ENCODE measurements at regions not wholly inside any gene's neighbourhood (a gene's known extent, or its start where the extent isn't known, plus 50 kb on each side); places are given as distances from the start of the nearest gene placed in this dataset.
A peak's percentile ranks its signal among the peaks of the same experiment; 100 is the strongest.
"Not testable (repeated sequence)": the region's sequence is repeated elsewhere in the genome, so short reads cannot be mapped to it uniquely, and the experiment has no call there.

DNA sequence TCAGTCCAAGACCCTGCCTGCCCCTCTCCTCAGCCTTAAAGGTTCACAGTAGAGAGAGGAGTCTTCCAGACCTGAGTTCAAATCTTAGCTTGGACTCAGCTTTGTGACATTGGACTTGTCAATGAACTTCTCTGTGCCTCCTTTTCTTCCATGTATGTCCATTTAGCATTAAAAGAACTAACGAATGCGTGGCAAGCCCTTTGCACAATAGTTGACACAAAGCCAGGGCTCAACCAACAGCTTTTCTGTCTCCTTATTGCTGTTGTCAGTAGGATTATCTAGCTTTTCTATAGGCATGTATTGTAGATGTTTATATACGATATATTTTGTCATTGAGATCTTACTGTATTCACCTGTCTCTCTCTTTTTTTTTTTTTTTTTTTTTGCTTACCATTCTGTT, 450.8 kb downstream of the PTPRU start:
- DNase-seq = no peak
- H3K27me3 ChIP-seq (ENCODE audit: control insufficient read depth, insufficient read depth, low read length) = no peaks in the 10 kb centered on the region; the same call in none of the 2 replicates
- H3K4me3 ChIP-seq (ENCODE audit: insufficient read depth, low read depth, low read length) = no peak overlapping the region
- no peaks in the 10 kb centered on the region for H3K36me3 ChIP-seq (replicated peaks; ENCODE audit: control insufficient read depth, insufficient read depth, low read length)

DNA sequence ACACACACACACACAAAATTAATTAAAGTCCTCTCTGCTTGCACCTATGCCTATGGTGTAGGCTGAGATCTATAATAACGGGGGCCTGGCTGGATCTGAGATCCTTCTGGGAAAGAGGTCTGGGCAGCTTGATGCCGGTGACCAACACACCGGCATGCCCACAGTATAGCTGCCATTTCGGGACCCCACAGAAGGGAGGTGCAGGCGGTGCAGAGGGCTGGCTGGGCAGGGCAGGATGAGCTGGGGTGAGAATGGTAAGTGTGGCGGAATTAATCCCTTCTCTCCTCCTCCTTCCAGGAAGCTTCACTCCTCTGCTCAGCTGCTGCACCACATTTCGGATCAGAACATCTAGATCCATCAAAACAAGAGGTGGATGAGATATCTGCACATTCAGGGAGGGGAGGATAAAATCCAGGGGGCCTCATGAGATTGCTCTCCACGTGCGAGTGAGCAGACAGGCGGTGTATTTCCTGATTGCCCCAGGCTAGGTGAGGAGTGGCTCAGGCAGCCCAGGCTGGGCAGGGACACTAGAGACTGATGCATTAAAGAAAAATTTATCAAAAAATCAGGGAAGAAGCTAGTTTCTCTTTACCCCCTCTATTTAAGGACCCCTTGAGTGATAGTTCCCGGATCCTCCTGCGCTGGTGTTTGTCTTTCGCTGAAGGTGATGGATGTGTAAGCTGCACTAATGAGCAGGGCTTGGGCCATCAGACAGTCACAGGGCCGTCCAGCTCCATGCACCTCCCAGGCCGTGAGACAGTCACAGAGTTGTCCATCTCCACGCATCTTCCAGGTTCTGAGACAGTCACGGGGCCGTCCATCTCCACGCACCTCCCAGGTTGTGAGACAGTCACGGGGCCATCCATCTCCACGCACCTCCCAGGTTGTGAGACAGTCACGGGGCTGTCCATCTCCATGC, 449.9 kb downstream of the PTPRU start:
- no peaks in the 10 kb centered on the region; the same call in none of the 2 replicates for H3K27me3 ChIP-seq (ENCODE audit: control insufficient read depth, insufficient read depth, low read length)
- no peak overlapping the region for H3K4me3 ChIP-seq (ENCODE audit: insufficient read depth, low read depth, low read length)
- no peak for DNase-seq
- no peaks in the 10 kb centered on the region for H3K36me3 ChIP-seq (replicated peaks; ENCODE audit: control insufficient read depth, insufficient read depth, low read length)

DNA sequence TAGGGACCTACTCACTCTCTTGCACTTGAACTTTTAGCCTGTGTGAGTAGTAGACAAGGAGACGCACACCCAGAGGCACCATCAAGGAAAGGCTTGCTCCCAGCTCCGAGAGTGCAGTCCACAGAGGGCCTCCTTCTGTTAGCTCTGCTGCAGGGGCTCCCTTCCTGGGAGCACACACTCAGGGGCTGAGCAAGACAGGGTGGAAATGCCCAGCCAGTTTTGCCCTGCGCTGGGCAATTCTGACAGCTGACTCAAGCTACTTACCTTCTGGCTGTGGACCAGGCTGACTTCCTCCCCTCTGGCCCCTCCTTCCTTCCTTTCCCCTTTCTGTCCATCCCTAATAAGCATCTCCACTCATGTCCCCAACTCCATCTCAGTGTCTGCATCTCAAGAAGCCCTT, 449.1 kb downstream of the PTPRU start:
- Histone ChIP-seq H3K36me3 (replicated peaks; ENCODE audit: control insufficient read depth, insufficient read depth, low read length) (no peaks in the 10 kb centered on the region), H3K4me3 (ENCODE audit: insufficient read depth, low read depth, low read length) (no peak overlapping the region), H3K27me3 (ENCODE audit: control insufficient read depth, insufficient read depth, low read length) (no peaks in the 10 kb centered on the region)
- no peak for DNase-seq

DNA sequence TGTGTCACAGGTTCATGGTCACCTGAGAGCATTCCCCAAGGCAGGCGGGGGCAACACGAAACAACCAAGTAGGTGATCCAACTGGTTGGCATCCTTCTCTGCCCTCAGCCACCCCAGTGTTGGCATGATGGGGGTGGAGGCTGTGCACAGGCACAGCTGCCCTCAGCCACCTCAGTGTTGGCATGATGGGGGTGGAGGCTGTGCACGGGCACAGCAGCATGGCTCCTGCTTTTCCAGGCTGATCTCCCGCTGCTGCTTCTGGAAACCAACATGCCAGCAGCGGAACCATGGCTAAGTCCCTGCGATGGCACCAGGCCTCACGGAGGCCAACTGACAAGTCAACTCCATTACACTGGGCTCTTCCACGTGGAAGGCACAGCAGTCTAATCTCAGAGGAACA, 447.8 kb downstream of the PTPRU start:
- DNase-seq = peak; percentile 4
- Histone ChIP-seq H3K4me3 (ENCODE audit: insufficient read depth, low read depth, low read length) (no peak overlapping the region), H3K36me3 (replicated peaks; ENCODE audit: control insufficient read depth, insufficient read depth, low read length) (no peaks in the 10 kb centered on the region), H3K27me3 (ENCODE audit: control insufficient read depth, insufficient read depth, low read length) (no peaks in the 10 kb centered on the region)

DNA sequence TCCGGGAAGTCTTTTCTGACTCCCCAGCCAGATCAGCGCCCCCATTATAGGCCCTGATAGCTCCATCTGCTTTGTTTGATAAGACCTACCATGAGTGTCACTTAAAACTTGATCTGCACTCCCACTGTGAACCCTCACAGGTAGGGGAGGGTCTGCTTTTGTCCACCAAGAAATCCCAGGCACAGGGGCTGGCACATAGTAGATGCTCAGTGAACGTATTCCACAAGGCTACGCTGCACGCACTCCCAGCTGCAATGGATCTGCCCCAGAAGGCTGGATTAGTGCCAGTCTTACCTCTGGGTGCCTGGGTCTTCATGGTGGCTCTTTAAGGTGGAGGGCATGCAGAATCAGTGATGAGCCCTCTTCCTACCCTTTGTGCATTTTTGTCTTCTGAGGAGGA, 447.1 kb downstream of the PTPRU start:
- Histone ChIP-seq H3K36me3 (replicated peaks; ENCODE audit: control insufficient read depth, insufficient read depth, low read length) (no peaks in the 10 kb centered on the region), H3K4me3 (ENCODE audit: insufficient read depth, low read depth, low read length) (no peak overlapping the region), H3K27me3 (ENCODE audit: control insufficient read depth, insufficient read depth, low read length) (no peaks in the 10 kb centered on the region)
- DNase-seq = peak; percentile 34

DNA sequence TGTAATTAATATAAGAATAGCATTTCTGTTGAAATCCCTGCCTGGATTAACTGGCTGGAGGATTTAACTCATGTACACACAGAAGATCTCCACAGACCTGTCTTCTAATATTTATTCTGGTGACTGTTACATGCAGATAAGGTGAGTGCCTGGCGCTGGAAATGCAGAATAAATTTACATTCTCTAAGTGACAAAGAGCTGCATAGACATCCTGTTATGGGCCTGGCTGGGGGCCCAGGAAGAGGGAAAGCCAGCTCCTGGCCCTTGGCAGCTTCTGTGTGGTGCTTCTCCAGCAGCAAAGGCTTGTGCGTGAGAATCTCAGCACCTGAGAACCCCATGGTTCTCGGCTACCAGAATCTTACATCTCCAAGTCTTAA, 446.6 kb downstream of the PTPRU start:
- Histone ChIP-seq H3K27me3 (ENCODE audit: control insufficient read depth, insufficient read depth, low read length) (no peaks in the 10 kb centered on the region), H3K36me3 (replicated peaks; ENCODE audit: control insufficient read depth, insufficient read depth, low read length) (no peaks in the 10 kb centered on the region), H3K4me3 (ENCODE audit: insufficient read depth, low read depth, low read length) (no peak overlapping the region)
- DNase-seq = peak; percentile 59

DNA sequence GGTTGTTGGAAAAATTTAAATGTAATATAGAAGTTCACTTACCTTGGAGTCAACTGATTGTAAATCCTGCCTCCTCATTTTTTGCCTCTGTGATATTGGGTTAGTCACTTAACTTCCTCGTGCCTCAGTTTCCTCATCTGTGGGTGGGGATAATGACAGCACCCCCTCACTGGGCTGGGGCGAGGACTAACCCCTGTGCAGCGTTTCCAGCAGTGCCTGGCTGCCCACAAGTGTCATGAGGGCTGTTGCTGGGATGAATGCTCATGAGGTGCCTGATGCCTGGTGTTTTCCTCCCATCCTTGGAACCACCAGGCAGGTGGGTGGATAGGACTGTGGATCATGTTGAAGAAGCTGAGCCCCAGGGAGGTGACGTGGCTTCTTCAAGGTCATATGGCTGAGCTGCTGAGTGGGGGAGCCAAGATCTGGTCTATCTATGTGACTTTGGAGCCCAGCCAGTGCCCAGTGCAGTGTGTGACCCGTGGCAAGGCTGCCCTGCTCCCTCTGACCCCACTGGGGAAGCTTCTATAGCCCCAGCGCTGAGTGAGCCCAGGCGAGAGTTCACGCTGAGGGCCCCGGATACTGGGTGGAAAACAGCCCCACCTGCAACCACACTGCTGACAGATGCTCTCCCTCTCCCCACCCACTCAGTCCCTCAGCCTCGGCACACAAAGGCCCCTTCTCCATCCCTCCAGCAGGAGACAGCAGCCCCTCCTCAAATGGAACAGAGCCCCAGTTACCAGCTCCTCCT, 446.0 kb downstream of the PTPRU start:
- H3K4me3 ChIP-seq (ENCODE audit: insufficient read depth, low read depth, low read length) = no peak overlapping the region
- no peaks in the 10 kb centered on the region for H3K27me3 ChIP-seq (ENCODE audit: control insufficient read depth, insufficient read depth, low read length)
- H3K36me3 ChIP-seq (replicated peaks; ENCODE audit: control insufficient read depth, insufficient read depth, low read length) = no peaks in the 10 kb centered on the region
- DNase-seq = peak; percentile 59

DNA sequence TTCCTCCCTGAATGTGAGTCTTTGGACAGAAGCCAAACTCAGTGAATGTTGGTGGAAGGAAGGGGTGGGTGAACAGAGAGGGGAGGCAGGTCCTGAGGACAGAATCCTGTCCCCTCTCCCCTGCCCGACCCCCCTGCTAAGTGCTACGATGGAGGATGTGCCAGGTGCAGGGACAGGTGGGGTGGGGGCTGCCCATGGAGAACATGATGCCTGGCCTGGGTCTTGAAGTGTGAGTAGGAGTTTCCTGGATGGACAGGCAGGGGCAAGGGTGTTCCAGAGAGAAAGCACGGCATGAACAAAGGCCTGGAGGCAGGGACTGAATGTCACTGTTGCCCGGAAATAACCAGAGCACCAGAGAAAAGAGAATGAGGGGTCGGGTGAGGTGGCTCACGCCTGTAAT, 445.1 kb downstream of the PTPRU start:
- H3K36me3 ChIP-seq (replicated peaks; ENCODE audit: control insufficient read depth, insufficient read depth, low read length); H3K27me3 ChIP-seq (ENCODE audit: control insufficient read depth, insufficient read depth, low read length); H3K4me3 ChIP-seq (ENCODE audit: insufficient read depth, low read depth, low read length): not testable (repeated sequence)
- DNase-seq = peak; percentile 5

DNA sequence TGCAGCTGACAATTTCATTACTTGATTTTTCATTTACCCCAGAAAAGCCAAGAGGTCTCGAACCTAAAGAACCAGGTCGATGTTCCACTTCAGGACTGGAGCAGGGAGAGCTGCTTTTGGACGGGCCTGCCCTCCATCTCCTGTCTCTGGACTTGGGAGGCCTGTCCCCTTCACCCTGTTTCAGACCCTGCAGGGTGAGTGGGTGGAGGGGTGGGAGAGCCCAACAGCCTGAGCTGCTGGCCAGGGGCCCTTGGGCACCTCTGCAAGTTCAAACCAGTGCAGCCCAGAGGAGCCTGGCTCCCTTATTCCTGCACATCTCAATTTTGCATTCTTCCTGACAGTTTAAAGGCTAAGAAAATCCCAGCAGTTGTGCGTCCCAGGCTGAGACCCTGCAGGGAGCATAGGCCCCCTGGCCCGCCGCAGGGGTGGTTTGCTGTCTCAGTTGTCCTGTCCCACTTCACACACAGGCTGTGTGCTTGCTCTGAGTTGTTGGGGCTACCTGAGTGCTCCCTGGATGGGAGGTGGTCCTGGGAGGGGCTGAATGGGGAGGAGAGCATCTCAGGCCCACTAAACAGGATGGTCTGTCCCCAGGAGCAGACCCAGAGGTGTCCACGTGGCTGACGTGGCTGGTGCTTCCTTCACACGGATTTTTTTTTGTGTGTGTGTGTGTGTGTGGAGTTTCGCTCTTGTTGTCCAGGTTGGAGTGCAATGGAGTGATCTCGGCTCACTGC, 443.7 kb downstream of the PTPRU start:
- Histone ChIP-seq H3K36me3 (replicated peaks; ENCODE audit: control insufficient read depth, insufficient read depth, low read length) (no peaks in the 10 kb centered on the region), H3K4me3 (ENCODE audit: insufficient read depth, low read depth, low read length) (no peak overlapping the region), H3K27me3 (ENCODE audit: control insufficient read depth, insufficient read depth, low read length) (no peaks in the 10 kb centered on the region)
- peak; percentile 22 for DNase-seq

DNA sequence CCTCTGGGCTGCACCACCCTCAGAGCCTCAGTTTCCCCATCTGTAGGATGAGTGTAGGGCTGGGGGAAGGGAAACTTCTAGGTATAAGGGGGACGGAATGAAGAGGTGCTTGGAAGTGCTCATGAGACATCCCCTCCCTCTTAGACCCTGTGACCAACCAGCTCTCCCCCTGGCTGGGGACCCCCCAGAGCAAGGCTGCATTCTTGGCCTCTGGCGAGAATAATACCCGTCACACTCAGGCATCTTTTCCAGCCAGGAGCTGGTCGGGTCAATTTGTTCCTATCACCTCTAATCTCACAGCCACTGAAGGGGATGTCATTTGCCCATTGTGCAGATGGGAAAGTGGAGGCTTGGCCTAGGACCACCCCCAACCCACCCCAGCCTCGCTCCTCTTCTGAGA, 443.0 kb downstream of the PTPRU start:
- peak; percentile 15 for DNase-seq
- Histone ChIP-seq H3K36me3 (replicated peaks; ENCODE audit: control insufficient read depth, insufficient read depth, low read length) (no peaks in the 10 kb centered on the region), H3K4me3 (ENCODE audit: insufficient read depth, low read depth, low read length) (no peak overlapping the region), H3K27me3 (ENCODE audit: control insufficient read depth, insufficient read depth, low read length) (no peaks in the 10 kb centered on the region)

DNA sequence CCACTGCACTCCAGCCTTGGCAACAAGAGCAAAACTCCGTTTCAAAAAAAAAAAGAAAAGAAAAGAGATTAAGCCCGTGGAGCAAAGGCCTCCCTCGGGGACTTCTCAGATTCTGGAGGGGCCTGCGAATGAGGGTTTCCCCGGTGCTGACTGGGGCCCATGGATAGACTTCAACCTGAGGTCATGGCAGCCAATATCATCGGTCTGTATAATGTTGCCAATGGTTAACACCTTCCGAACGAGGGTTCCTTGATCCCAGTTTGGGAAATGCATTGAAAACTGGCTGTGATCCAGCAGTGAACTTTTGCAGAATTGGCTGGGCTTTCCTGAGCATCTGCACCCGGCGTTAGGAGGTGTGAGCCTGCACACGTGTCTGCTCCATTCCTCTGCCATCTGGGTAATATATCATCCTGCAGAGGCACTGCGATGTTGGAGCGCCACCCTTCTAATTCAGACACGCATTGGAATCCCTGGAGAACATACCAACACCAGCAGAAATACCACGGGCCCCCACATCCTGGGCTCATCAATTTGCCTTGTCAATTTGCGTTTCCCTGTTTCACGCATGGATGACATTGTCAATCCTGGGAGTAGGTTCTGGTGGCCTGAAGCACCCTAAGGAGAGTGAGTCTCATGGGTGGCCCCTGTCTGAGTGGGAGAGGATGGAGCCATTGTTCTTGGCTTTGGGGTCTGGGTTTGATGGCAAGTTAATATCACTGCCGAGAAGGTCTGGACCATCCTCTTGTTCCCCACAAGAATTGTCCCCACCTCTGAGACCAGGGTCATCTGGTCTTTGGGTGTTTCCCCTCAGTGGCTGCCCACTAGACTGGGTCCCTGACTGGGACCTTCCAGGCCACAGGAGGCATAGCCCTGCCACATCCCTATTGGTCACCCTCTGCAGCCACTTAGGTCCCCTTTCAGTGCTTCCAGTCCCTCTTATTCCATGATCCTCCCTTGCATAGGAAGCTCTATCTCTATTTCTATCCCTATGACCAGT, 441.0 kb downstream of the PTPRU start:
- no peak overlapping the region for H3K4me3 ChIP-seq (ENCODE audit: insufficient read depth, low read depth, low read length)
- peak; percentile 12 for DNase-seq
- no peaks in the 10 kb centered on the region for H3K27me3 ChIP-seq (ENCODE audit: control insufficient read depth, insufficient read depth, low read length)
- H3K36me3 ChIP-seq (replicated peaks; ENCODE audit: control insufficient read depth, insufficient read depth, low read length) = no peaks in the 10 kb centered on the region

DNA sequence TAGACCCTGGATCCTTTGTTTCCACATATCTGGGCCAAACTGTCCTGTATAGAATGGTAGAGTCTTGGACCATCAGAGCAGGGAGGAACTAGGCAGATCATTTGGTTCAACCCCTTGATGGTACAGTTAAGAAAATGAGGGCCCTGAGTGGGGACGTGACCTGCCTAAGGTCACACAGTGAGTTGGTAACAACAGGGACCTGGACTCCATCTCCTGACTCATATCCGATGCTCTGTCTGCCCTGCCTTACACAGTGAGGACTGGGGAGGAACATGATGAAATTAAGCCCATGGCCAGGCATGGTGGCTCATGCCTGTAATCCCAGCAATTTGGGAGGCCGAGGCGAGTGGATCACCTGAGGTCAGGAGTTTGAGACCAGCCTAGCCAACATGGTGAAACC, 440.2 kb downstream of the PTPRU start:
- no peaks in the 10 kb centered on the region for H3K36me3 ChIP-seq (replicated peaks; ENCODE audit: control insufficient read depth, insufficient read depth, low read length)
- no peak for DNase-seq
- no peak overlapping the region for H3K4me3 ChIP-seq (ENCODE audit: insufficient read depth, low read depth, low read length)
- no peaks in the 10 kb centered on the region for H3K27me3 ChIP-seq (ENCODE audit: control insufficient read depth, insufficient read depth, low read length)

DNA sequence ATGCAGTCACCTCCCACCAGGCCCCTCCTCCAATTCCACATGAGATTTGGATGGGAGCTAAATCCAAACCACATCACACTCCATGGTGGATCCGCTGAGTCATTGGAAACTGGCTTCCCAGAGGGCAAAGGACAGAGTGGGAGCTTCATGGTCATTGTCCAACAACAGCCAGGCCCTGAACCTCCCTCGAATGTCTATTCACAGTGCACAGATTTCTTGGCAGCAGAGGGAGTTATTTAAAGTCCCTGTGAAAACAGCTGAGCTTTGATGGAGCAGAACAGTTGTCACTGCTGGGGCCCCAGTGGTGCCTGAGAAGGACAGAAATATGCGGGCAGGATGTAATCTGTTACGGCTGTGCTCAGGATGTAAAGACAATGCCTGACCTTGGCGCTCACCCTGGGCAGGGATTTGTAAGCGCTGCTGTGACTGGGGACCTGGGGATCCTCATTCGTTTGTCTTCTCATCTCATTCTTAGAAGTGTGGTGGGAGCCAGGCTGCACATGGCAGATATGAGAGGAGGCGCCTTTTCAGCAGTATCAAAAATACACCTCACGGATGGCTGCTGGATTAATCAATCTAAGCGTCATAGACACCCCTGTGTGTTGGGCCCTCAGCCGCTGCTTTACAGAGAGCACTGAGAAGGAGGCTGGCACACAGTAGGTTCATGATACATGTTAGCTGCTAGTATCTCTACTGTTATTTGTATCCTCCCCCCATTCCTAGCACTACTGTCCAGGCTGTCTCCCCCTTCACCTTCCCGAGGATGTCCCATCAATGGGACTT, 439.4 kb downstream of the PTPRU start:
- Histone ChIP-seq H3K4me3 (ENCODE audit: insufficient read depth, low read depth, low read length) (no peak overlapping the region), H3K27me3 (ENCODE audit: control insufficient read depth, insufficient read depth, low read length) (no peaks in the 10 kb centered on the region), H3K36me3 (replicated peaks; ENCODE audit: control insufficient read depth, insufficient read depth, low read length) (no peaks in the 10 kb centered on the region)
- DNase-seq = peak; percentile 18

Data from H7 (cell line).